Smooth muscle cell (in vitro differentiated cells): ENCODE measurements at regions not wholly inside any gene's neighbourhood (a gene's known extent, or its start where the extent isn't known, plus 50 kb on each side); places are given as distances from the start of the nearest gene placed in this dataset.

Source experiments
- DNase-seq: peaks from one replicate; lab custom pipeline; 2025; ENCODE audit not compliant: unreplicated experiment; lab: John Stamatoyannopoulos, UW
- H2AFZ ChIP-seq: fragments of 200-600 bp; sonication (generic); 2 replicates; pipeline ENCODE4 v1.6.0; 2016; ENCODE audit warnings: antibody characterized with exemption, low read depth, mild to moderate bottlenecking
- H3F3A ChIP-seq: fragments of 200-600 bp; sonication (generic); 2 replicates; pipeline ENCODE4 v1.6.0; 2017; ENCODE audit warnings: antibody characterized with exemption, low read depth
- H3K27ac ChIP-seq: fragments of 200-600 bp; sonication (generic); 2 replicates; pipeline ENCODE4 v1.5.1; 2016; ENCODE audit warnings: low read depth, mild to moderate bottlenecking
- H3K27me3 ChIP-seq: fragments of 200-600 bp; sonication (generic); 2 replicates; pipeline ENCODE4 v1.6.1; 2016; ENCODE audit warnings: low read depth, mild to moderate bottlenecking
- H3K36me3 ChIP-seq: fragments of 200-600 bp; sonication (generic); 2 replicates; pipeline ENCODE4 v1.5.1; 2016; ENCODE audit warnings: low read depth
- H3K4me1 ChIP-seq: fragments of 200-600 bp; sonication (generic); 2 replicates; pipeline ENCODE4 v1.5.1; 2016; ENCODE audit warnings: low read depth
- H3K4me2 ChIP-seq: fragments of 200-600 bp; sonication (generic); 2 replicates; pipeline ENCODE4 v1.6.0; 2016; ENCODE audit warnings: mild to moderate bottlenecking
- H3K4me3 ChIP-seq: fragments of 200-600 bp; sonication (generic); 2 replicates; pipeline ENCODE4 v1.5.1; 2016; ENCODE audit warnings: mild to moderate bottlenecking
- H3K79me2 ChIP-seq: fragments of 200-600 bp; sonication (generic); 2 replicates; pipeline ENCODE4 v1.6.0; 2016; ENCODE audit warnings: low read depth, mild to moderate bottlenecking
- H3K9ac ChIP-seq: fragments of 200-600 bp; sonication (generic); 2 replicates; pipeline ENCODE4 v1.6.0; 2016; ENCODE audit warnings: low read depth
- H3K9me3 ChIP-seq: fragments of 200-600 bp; sonication (generic); replicated peaks from 2 replicates; pipeline ENCODE4 v1.5.1; 2016; ENCODE audit warnings: low read depth
- H4K20me1 ChIP-seq: fragments of 200-600 bp; sonication (generic); 2 replicates; pipeline ENCODE4 v1.6.0; 2016; ENCODE audit warnings: low read depth
- WGBS: methylation state at CpG from one replicate; pipeline ENCODE4 v1.1.7; 2016; ENCODE audit warnings: low lambda C conversion rate; 5-methylcytosine and 5-hydroxymethylcytosine counted together
- TF ChIP-seq, protein P1 (sequence below): fragments of 200-600 bp; sonication (generic); IDR thresholded peaks from 2 replicates; pipeline ENCODE4 v1.5.1; 2017; ENCODE audit warnings: borderline replicate concordance, mild to moderate bottlenecking, antibody characterized with exemption; ENCODE audit not compliant: insufficient read depth, poor library complexity, severe bottlenecking

DNA sequence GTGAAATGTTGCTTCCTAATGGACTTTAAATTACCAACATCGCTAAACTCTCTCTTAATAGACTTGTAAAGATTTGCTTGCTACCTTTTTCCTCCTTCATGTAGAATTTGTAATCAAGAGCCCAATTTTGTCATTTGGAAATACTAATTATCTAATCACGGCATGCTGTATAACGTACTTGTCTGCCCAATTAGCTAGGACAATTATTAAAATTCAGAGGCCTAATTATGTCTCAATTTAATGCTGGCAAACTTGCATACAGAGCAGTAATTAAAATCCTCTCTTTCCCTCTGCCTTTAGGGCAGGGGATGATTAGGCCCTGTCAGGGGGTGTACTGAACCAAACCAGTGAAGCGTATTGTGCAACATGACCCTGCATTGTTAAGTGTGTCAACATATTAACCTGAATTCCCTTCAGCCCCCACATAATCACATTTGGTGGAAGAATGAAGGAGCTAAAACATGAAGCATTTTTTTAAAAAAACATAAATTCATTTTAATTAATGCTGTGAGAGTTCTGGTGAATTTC, 137.4 kb upstream of the BARHL2 start:
- no peak overlapping the region for H2AFZ ChIP-seq
- no peak overlapping the region for H3K4me2 ChIP-seq
- H3K79me2 ChIP-seq, result no peaks in the 10 kb centered on the region
- no peak overlapping the region for H3K9ac ChIP-seq
- DNase-seq, result no peak
- H3K4me3 ChIP-seq, result no peak overlapping the region
- H3F3A ChIP-seq, result no peaks in the 10 kb centered on the region
- H3K27ac ChIP-seq, result no peak overlapping the region
- H3K4me1 ChIP-seq, result no peaks in the 10 kb centered on the region
- WGBS, result 81% methylated on average over 4 of the region's 4 CpGs
- H3K9me3 ChIP-seq, result no peaks in the 10 kb centered on the region
- TF ChIP-seq, protein P1, sequence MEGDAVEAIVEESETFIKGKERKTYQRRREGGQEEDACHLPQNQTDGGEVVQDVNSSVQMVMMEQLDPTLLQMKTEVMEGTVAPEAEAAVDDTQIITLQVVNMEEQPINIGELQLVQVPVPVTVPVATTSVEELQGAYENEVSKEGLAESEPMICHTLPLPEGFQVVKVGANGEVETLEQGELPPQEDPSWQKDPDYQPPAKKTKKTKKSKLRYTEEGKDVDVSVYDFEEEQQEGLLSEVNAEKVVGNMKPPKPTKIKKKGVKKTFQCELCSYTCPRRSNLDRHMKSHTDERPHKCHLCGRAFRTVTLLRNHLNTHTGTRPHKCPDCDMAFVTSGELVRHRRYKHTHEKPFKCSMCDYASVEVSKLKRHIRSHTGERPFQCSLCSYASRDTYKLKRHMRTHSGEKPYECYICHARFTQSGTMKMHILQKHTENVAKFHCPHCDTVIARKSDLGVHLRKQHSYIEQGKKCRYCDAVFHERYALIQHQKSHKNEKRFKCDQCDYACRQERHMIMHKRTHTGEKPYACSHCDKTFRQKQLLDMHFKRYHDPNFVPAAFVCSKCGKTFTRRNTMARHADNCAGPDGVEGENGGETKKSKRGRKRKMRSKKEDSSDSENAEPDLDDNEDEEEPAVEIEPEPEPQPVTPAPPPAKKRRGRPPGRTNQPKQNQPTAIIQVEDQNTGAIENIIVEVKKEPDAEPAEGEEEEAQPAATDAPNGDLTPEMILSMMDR, result no peak
- H3K36me3 ChIP-seq, result no peaks in the 10 kb centered on the region
- H3K27me3 ChIP-seq, result no peaks in the 10 kb centered on the region
- no peaks in the 10 kb centered on the region for H4K20me1 ChIP-seq

DNA sequence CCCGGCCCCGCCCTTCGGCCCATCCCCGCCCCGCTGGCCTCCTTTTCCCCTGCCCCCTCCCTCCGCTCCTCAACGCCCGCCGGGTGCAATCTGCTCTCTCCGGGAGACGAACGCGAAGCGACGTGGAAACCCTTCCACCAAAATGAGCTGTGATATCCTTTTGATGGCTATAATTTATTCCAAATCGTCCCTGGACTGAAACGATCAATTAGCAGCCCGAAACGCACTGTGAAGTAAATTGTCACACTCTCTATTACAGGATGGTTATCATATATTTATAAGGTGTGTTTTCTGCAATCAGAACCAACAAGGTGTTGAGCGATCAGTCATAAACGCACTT, 134.6 kb upstream of the BARHL2 start:
- no peaks in the 10 kb centered on the region for H3F3A ChIP-seq
- peaks cover 8% of the 10 kb centered on the region for H3K27me3 ChIP-seq
- no peaks in the 10 kb centered on the region for H3K4me1 ChIP-seq
- no peak for DNase-seq
- TF ChIP-seq, protein P1, result no peak
- no peak overlapping the region for H3K27ac ChIP-seq
- no peaks in the 10 kb centered on the region for H3K79me2 ChIP-seq
- WGBS, result 4% methylated on average over 16 of the region's 21 CpGs
- no peaks in the 10 kb centered on the region for H3K9me3 ChIP-seq
- H4K20me1 ChIP-seq, result no peaks in the 10 kb centered on the region
- H3K4me2 ChIP-seq, result peak overlapping the region; percentile 95
- H3K9ac ChIP-seq, result no peak overlapping the region
- H3K4me3 ChIP-seq, result peak overlapping the region; percentile 80
- H3K36me3 ChIP-seq, result no peaks in the 10 kb centered on the region
- peak overlapping the region; percentile 92 for H2AFZ ChIP-seq

DNA sequence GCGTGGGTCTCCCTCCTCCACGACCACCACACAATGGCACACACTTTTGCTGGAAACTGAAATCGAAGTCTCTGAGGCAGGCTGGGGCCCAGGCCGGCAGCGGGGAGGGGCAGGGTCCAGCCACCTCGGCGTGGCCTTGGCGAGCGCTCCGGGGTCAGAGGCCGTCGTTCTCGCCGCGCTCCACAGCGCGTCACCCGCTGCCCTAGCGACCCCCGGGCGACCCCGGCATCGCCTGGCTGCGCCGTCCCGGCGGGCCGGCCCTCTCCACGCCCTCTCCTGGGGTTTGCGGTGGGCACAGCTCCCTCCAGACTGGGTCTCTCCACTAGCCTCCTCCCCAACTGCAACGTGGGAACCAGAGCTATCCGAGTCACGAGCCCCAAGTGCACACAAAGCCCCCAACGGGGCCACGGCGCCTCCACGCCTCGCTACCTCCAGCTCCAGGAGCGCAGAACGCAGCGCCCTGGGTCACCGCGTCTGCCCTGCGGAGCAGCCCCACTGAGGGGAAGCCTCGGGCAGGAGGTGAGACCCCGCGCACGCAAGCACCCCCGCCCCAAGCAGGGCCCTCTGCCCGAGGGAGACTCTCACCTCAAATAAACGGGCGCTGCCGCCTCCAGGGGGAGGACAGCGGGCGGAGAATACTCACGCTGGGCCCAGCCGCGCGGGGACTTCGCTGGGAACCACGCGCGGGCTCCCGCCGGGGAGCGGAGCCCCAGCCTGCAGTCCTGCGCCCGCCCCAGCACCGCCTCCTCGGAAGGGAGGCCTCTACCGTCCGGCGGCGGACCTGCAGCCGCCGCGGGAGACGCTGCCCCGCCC, 134.0 kb upstream of the BARHL2 start:
- Histone ChIP-seq H3K27me3 (peaks cover 10% of the 10 kb centered on the region), H3F3A (no peaks in the 10 kb centered on the region), H3K36me3 (no peaks in the 10 kb centered on the region), H2AFZ (peak overlapping the region; percentile 86), H3K9ac (peak overlapping the region; percentile 49), H3K4me1 (no peaks in the 10 kb centered on the region), H3K79me2 (no peaks in the 10 kb centered on the region), H3K4me2 (peak overlapping the region; percentile 95), H3K4me3 (peak overlapping the region; percentile 80), H3K27ac (no peak overlapping the region), H3K9me3 (no peaks in the 10 kb centered on the region), H4K20me1 (no peaks in the 10 kb centered on the region)
- TF ChIP-seq, protein P1, result peak; percentile 69
- DNase-seq, result peak; percentile 67
- WGBS, result under 1% methylated on average over 56 of the region's 79 CpGs
